K562 (cell line): ENCODE measurements at regions not wholly inside any gene's neighbourhood (a gene's known extent, or its start where the extent isn't known, plus 50 kb on each side); places are given as distances from the start of the nearest gene placed in this dataset.

Experiments
- ATAC-seq: fragments of 200-7000 bp; cut with Tn5 transposase; 3 replicates; pipeline ENCODE4 v1.9.1; 2020; ENCODE audit warnings: moderate library complexity
- BruUV-seq: library from RNA; stranded (reverse); fragments of 400-500 nt; replicated peaks from 2 replicates; lab custom pipeline; 2021; lab: Mats Ljungman, UMichigan
- CTCF ChIA-PET: fragments of 300-600 bp; formaldehyde crosslinking; extraction: SDS; loops from one replicate; lab custom pipeline; 2021; ENCODE audit warnings: low intra/inter-chr PET ratio; lab: Yijun Ruan, JAX
- POLR2A ChIA-PET: fragments of 300-600, 350-650 bp; sonication (Branson Sonifier 250); formaldehyde crosslinking; extraction: SDS; loops from one replicate; lab custom pipeline; 2021; ENCODE audit warnings: antibody characterized with exemption, inconsistent platforms; lab: Yijun Ruan, JAX
- DNase-seq, 4 experiments: peaks; one replicate each; pipeline versions ENCODE4 v3.0.0 to v3.0.0-alpha.2; 2011 to 2018; ENCODE audit warnings: low spot score in 3 of 4, mixed read lengths in 3 of 4; ENCODE audit errors: extremely low read depth in 1 of 4
- FAIRE-seq: peaks from 2 replicates; lab custom pipeline; 2011; peaks lifted over from hg19 to GRCh38; lab: Jason Lieb, UNC
- H2AFZ ChIP-seq: 2 replicates; pipeline ENCODE4 v1.6.0; 2011; ENCODE audit warnings: low read depth, low read length, control low read depth, inconsistent platforms
- H3K27ac ChIP-seq: fragments of 200-600 bp; 3 replicates; pipeline ENCODE4 v1.8.0; 2011; ENCODE audit warnings: low read depth, mild to moderate bottlenecking, control low read depth, inconsistent platforms, low read length, moderate library complexity, mixed read lengths; ENCODE audit errors: extremely low read depth
- H3K27me3 ChIP-seq, 2 experiments: fragments of 300-600 bp in 1 of 2; 2 replicates in 1 of 2; 3 replicates in 1 of 2; pipeline versions ENCODE4 v1.6.0 to v1.8.0; 2011; ENCODE audit warnings: inconsistent platforms in 2 of 2, low read length in 2 of 2, mild to moderate bottlenecking in 1 of 2, mixed read lengths in 1 of 2, moderate library complexity in 1 of 2; ENCODE audit not compliant: control insufficient read depth in 2 of 2, insufficient read depth in 2 of 2
- H3K36me3 ChIP-seq: fragments of 300-600 bp; 3 replicates; pipeline ENCODE4 v1.8.0; 2011; ENCODE audit warnings: mild to moderate bottlenecking, low read length, inconsistent platforms; ENCODE audit not compliant: control insufficient read depth, insufficient read depth
- H3K4me1 ChIP-seq, 2 experiments: fragments of 200-600 bp in 1 of 2; replicated peaks in 1 of 2; 2 replicates in 1 of 2; 3 replicates in 1 of 2; pipeline versions ENCODE4 v1.5.1 to v1.8.0; 2011; ENCODE audit warnings: inconsistent platforms in 2 of 2, low read length in 2 of 2, mild to moderate bottlenecking in 1 of 2, mixed read lengths in 1 of 2, moderate library complexity in 1 of 2; ENCODE audit not compliant: control insufficient read depth in 2 of 2, insufficient read depth in 2 of 2
- H3K4me2 ChIP-seq: 2 replicates; pipeline ENCODE4 v1.6.1; 2011; ENCODE audit warnings: low read length, control low read depth, inconsistent platforms, mixed read lengths; ENCODE audit not compliant: insufficient read depth
- H3K4me3 ChIP-seq: fragments of 200-600 bp; sonication (generic), shearing (Covaris generic); 2 replicates; pipeline ENCODE4 v1.5.1; 2016; ENCODE audit warnings: control low read depth, inconsistent platforms
- H3K79me2 ChIP-seq: fragments of 200-600 bp; 3 replicates; pipeline ENCODE4 v1.8.0; 2011; ENCODE audit warnings: low read length, inconsistent platforms; ENCODE audit not compliant: control insufficient read depth, insufficient read depth
- H3K9ac ChIP-seq, 2 experiments: 2 replicates each; pipeline versions ENCODE4 v1.6.0 to v1.6.1; 2011; ENCODE audit warnings: low read depth in 2 of 2, low read length in 2 of 2, control low read depth in 1 of 2, inconsistent platforms in 1 of 2, mild to moderate bottlenecking in 1 of 2, mixed read lengths in 1 of 2; ENCODE audit not compliant: insufficient read depth in 1 of 2
- H3K9me1 ChIP-seq: one replicate; pipeline ENCODE4 v1.6.0; 2011; ENCODE audit warnings: inconsistent platforms, mild to moderate bottlenecking, low read length, moderate library complexity; ENCODE audit not compliant: control insufficient read depth, insufficient read depth
- H3K9me3 ChIP-seq: replicated peaks from 2 replicates; pipeline ENCODE4 v1.5.1; 2011; ENCODE audit warnings: low read depth, low read length, inconsistent platforms; ENCODE audit not compliant: control insufficient read depth, insufficient read depth
- H4K20me1 ChIP-seq: replicated peaks from 2 replicates; pipeline ENCODE4 v1.6.1; 2011; ENCODE audit warnings: low read length, inconsistent platforms, mixed read lengths; ENCODE audit not compliant: control insufficient read depth, insufficient read depth
- CHCHD3 ChIP-seq: fragments of 250-450 bp; sonication (Bioruptor Pico); IDR thresholded peaks from 2 replicates; pipeline ENCODE4 v2.1.2; 2022; ENCODE audit warnings: mild to moderate bottlenecking
- MCM2 ChIP-seq: fragments of 450-650 bp; IDR thresholded peaks from 2 replicates; pipeline ENCODE4 v1.6.1; 2017; ENCODE audit warnings: low read depth, mild to moderate bottlenecking
- PYGO2 ChIP-seq: fragments of 450-650 bp; IDR thresholded peaks from 2 replicates; pipeline ENCODE4 v1.6.1; 2016; ENCODE audit warnings: mild to moderate bottlenecking, missing genetic modification characterization, moderate library complexity, missing compliant biosample characterization
- RAD21 ChIP-seq, 2 experiments: fragments of 250-450 bp in 1 of 2; fragments of 450-650 bp in 1 of 2; sonication (Bioruptor Pico) in 1 of 2; formaldehyde crosslinking in 1 of 2; IDR thresholded peaks in 1 of 2; conservative IDR thresholded peaks in 1 of 2; 2 replicates each; pipeline versions ENCODE4 v1.4.0 to v1.8.0; 2020 to 2022; ENCODE audit warnings: mild to moderate bottlenecking in 2 of 2, moderate library complexity in 1 of 2
- SMARCA5 ChIP-seq: fragments of 450-650 bp; IDR thresholded peaks from 2 replicates; pipeline ENCODE4 v1.6.1; 2016
- SPI1 ChIP-seq: IDR thresholded peaks from 2 replicates; pipeline ENCODE4 v1.6.1; 2011; ENCODE audit warnings: low read depth, low read length, control low read depth, borderline replicate concordance
- TARDBP ChIP-seq: fragments of 450-650 bp; IDR thresholded peaks from 2 replicates; pipeline ENCODE4 v1.6.1; 2016
- ZC3H11A ChIP-seq: IDR thresholded peaks from 2 replicates; pipeline ENCODE4 v1.6.1; 2012; ENCODE audit warnings: low read depth, low read length, improper control_type of control experiment
- WGBS: fragments of 100-300 bp; shearing (Covaris generic); methylation state at CpG from one replicate; pipeline ENCODE4 v1.1.6; 2016; ENCODE audit warnings: low coverage, mixed read lengths; ENCODE audit not compliant: insufficient coverage; ENCODE audit errors: missing lambda C conversion rate; 5-methylcytosine and 5-hydroxymethylcytosine counted together
- in situ Hi-C: fragments of 300-500 bp; cut with MboI; formaldehyde crosslinking; loops from 4 replicates; pipeline ENCODE4 v1.15.0; 2018; ENCODE audit warnings: inconsistent platforms, mixed read lengths
- intact Hi-C: fragments of 100-400 bp; cut with micrococcal nuclease; formaldehyde crosslinking; loops from 2 replicates; pipeline ENCODE4 v1.14.2; 2022
- TF ChIP-seq, protein P1 (sequence below): sonication (generic); formaldehyde crosslinking; IDR thresholded peaks from 2 replicates; pipeline ENCODE4 v1.8.0; 2022; ENCODE audit warnings: missing genetic modification reagents, mild to moderate bottlenecking, borderline replicate concordance
- TF ChIP-seq, protein P2 (sequence below): fragments of 250-450 bp; sonication (Bioruptor Pico); IDR thresholded peaks from 2 replicates; pipeline ENCODE4 v1.8.0; 2021; ENCODE audit warnings: mild to moderate bottlenecking, moderate library complexity
- TF ChIP-seq, protein P3 (sequence below): fragments of 450-650 bp; formaldehyde crosslinking; IDR thresholded peaks from 2 replicates; pipeline ENCODE4 v1.4.0; 2020; ENCODE audit warnings: mild to moderate bottlenecking, moderate library complexity
- TF ChIP-seq, protein P4 (sequence below): sonication (generic); formaldehyde crosslinking; IDR thresholded peaks from 2 replicates; pipeline ENCODE4 v1.8.1; 2023; ENCODE audit warnings: mild to moderate bottlenecking, missing genetic modification reagents, moderate library complexity

DNA sequence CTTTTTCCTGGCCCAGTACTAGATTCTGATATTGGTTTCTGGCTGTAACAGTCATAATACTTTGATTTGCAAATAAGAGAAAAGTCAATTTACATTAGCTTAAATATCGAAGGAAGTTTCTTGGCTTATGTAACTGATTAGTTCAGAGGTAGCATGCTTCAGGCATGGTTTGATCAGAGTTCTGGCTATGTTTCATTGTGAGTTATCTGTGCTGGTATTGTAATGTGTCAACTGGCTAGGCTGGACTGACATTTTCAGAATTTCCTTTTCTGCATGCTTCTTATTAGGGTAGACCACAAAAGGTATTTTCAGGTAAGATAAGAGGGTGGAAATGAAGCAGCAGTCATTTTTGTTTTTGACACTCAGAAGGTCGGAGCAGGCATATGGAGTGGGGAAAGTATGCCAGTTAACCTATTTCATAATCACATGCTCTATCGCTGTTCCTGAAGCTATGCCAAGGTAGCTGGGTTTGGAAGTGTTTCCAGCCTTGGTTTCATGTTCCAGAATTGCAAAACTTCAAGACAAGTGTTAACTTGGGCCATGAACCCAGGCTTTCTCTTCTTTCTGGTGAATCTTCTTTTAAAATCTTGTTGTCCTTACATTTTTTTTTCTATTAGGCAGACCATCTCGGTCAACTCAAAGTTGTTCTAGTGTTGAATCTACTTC is 244.9 kb downstream of the DHX35 start:
- intact Hi-C loops: no loop called here
- Histone ChIP-seq H3K4me1 (no peaks in the 10 kb centered on the region), H3K9ac (no peak overlapping the region), H3K27me3 (0 out of 5 replicates have a peak, but pooled peaks cover 0 to 6% of the 10 kb centered on the region in 2 experiments), H3K4me3 (no peak overlapping the region), H3K9me3 (no peaks in the 10 kb centered on the region), H3K79me2 (no peaks in the 10 kb centered on the region)
- no peak for DNase-seq
- TF ChIP-seq ZC3H11A: no peak
- TF ChIP-seq PYGO2 (tag): no peak
- TF ChIP-seq CHCHD3: no peak
- TF ChIP-seq, protein P1, sequence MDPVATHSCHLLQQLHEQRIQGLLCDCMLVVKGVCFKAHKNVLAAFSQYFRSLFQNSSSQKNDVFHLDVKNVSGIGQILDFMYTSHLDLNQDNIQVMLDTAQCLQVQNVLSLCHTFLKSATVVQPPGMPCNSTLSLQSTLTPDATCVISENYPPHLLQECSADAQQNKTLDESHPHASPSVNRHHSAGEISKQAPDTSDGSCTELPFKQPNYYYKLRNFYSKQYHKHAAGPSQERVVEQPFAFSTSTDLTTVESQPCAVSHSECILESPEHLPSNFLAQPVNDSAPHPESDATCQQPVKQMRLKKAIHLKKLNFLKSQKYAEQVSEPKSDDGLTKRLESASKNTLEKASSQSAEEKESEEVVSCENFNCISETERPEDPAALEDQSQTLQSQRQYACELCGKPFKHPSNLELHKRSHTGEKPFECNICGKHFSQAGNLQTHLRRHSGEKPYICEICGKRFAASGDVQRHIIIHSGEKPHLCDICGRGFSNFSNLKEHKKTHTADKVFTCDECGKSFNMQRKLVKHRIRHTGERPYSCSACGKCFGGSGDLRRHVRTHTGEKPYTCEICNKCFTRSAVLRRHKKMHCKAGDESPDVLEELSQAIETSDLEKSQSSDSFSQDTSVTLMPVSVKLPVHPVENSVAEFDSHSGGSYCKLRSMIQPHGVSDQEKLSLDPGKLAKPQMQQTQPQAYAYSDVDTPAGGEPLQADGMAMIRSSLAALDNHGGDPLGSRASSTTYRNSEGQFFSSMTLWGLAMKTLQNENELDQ (CRISPR knock-in tag): no peak
- TF ChIP-seq, protein P2, sequence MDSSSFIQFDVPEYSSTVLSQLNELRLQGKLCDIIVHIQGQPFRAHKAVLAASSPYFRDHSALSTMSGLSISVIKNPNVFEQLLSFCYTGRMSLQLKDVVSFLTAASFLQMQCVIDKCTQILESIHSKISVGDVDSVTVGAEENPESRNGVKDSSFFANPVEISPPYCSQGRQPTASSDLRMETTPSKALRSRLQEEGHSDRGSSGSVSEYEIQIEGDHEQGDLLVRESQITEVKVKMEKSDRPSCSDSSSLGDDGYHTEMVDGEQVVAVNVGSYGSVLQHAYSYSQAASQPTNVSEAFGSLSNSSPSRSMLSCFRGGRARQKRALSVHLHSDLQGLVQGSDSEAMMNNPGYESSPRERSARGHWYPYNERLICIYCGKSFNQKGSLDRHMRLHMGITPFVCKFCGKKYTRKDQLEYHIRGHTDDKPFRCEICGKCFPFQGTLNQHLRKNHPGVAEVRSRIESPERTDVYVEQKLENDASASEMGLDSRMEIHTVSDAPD (CRISPR knock-in tag): no peak
- TF ChIP-seq, protein P3, sequence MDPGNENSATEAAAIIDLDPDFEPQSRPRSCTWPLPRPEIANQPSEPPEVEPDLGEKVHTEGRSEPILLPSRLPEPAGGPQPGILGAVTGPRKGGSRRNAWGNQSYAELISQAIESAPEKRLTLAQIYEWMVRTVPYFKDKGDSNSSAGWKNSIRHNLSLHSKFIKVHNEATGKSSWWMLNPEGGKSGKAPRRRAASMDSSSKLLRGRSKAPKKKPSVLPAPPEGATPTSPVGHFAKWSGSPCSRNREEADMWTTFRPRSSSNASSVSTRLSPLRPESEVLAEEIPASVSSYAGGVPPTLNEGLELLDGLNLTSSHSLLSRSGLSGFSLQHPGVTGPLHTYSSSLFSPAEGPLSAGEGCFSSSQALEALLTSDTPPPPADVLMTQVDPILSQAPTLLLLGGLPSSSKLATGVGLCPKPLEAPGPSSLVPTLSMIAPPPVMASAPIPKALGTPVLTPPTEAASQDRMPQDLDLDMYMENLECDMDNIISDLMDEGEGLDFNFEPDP (CRISPR knock-in tag): no peak
- TF ChIP-seq, protein P4, sequence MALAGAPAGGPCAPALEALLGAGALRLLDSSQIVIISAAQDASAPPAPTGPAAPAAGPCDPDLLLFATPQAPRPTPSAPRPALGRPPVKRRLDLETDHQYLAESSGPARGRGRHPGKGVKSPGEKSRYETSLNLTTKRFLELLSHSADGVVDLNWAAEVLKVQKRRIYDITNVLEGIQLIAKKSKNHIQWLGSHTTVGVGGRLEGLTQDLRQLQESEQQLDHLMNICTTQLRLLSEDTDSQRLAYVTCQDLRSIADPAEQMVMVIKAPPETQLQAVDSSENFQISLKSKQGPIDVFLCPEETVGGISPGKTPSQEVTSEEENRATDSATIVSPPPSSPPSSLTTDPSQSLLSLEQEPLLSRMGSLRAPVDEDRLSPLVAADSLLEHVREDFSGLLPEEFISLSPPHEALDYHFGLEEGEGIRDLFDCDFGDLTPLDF: no peak
- no peak for TF ChIP-seq SMARCA5
- no peak for TF ChIP-seq MCM2
- TF ChIP-seq RAD21 (CRISPR knock-in tag; conservative IDR thresholded peaks at IDR 0.05 in 1 of 2, IDR thresholded peaks at IDR 0.05 in 1 of 2): no peak
- no peak for TF ChIP-seq SPI1
- no peak for TF ChIP-seq TARDBP
- TF ChIP-seq, all 486 proteins: peak for 0
- H3K36me3 ChIP-seq: no peaks in the 10 kb centered on the region
- H3K4me2 ChIP-seq: no peak overlapping the region
- ChIA-PET CTCF (no interaction called here), POLR2A (no interaction called here)
- no peak overlapping the region for H3K27ac ChIP-seq
- in situ Hi-C loops: no loop called here
- 2% methylated on average over 4 of the region's 4 CpGs for WGBS
- ATAC-seq: no peak
- H2AFZ ChIP-seq: no peak overlapping the region
- H3K9me1 ChIP-seq: no peaks in the 10 kb centered on the region
- no peaks in the 10 kb centered on the region for H4K20me1 ChIP-seq
- FAIRE-seq: no peak
- no TSS peak for BruUV-seq
